HG03045 (cell line): ENCODE measurements at regions not wholly inside any gene's neighbourhood (a gene's known extent, or its start where the extent isn't known, plus 50 kb on each side); places are given as distances from the start of the nearest gene placed in this dataset.
A peak's percentile ranks its signal among the peaks of the same experiment; 100 is the strongest.
"Not testable (repeated sequence)": the region's sequence is repeated elsewhere in the genome, so short reads cannot be mapped to it uniquely, and the experiment has no call there.

Source experiments
- ATAC-seq: cut with Tn5 transposase; IDR thresholded peaks from one replicate; pipeline ENCODE4 v1.9.1; 2021; ENCODE audit warnings: mild to moderate bottlenecking, moderate library complexity; ENCODE audit not compliant: unreplicated experiment

- no peak for ATAC-seq
These were observed 196.4 kb upstream of the ZNF32 start for GRCh38 chr10:43845121-43845520.

DNA sequence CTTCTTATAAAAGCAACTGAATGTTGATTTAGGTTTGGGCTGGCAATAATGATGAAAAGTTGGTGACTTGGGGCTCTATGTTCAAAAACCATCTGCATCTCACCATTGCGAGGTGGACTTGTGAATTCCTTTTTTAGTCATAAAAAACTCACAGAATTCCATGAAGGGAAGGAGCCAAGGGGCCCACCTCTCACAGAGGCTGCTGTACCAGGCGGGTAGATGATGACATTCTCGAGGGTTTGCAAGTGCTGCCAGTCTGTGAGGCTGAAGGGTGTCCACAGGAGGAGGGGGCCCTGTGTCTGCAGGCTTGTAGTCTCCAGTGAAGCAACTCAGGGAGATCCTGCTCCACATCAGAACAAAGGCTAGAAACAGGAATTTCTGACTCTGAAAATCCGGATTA, 195.5 kb upstream of the ZNF32 start:
- no peak for ATAC-seq

- ATAC-seq = no peak
These were observed 194.8 kb upstream of the ZNF32 start for GRCh38 chr10:43843321-43844101.

GRCh38 chr10:43842496-43842895, 193.8 kb upstream of the ZNF32 start:
- no peak for ATAC-seq

- ATAC-seq = no peak
These were observed 193.4 kb upstream of the ZNF32 start for GRCh38 chr10:43842072-43842471.

DNA sequence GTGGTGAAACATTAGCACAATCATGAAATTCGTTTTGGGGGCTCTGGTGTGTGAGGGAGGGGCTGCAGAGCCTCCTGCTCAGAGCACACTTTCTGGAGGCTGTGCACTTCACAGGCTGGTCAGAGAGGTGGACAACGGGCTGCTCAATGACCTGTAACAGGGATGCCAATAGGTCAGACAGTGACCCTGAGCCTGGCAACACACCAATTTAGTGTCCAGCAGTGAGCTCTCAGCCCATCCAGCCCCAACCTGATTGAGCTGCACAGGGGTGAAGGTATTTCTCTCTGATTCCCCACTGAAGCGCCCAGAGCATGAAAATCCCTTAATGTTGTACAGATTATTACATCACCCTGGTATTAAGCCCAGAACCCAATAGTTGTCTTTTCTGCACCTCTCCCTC, 191.3 kb upstream of the ZNF32 start:
- no peak for ATAC-seq

DNA sequence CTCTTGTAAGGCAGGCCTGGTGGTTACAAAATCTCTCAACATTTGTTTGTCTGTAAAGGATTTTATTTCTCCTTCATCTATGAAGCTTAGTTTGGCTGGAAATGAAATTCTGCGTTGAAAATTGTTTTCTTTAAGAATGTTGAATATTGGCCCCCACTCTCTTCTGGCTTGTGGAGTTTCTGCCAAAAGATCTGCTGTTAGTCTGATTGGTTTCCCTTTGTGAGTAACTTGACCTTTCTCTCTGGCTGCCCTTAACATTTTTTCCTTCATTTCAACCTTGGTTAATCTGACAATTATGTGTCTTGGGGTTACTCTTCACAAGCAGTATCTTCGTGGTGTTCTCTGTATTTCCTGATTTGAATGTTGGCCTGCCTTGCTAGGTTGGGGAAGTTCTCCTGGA, 186.1 kb upstream of the ZNF32 start:
- ATAC-seq = not testable (repeated sequence)

DNA sequence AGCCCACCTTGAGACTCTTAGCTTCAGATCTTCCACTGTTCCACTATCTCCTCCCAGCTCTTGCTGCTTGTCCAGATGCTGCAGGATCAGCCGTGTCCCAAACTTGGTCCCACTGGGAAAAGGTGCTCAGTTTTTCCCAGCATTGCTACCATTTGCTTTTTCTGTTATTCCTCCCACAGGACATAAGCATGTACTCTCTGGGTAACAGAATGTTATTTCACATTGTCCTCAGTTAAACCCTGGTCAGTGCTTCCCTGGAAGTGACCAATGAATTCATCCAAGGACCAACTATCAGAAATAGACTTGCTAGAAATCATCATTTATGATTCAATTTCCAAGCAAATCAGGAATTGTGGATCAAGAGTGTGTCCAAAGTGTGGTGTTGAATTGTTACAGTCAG, 179.2 kb upstream of the ZNF32 start:
- ATAC-seq = no peak

GRCh38 chr10:43825984-43826383, 177.3 kb upstream of the ZNF32 start:
- no peak for ATAC-seq

- no peak for ATAC-seq
These were observed 176.7 kb upstream of the ZNF32 start for GRCh38 chr10:43825421-43825820.

DNA sequence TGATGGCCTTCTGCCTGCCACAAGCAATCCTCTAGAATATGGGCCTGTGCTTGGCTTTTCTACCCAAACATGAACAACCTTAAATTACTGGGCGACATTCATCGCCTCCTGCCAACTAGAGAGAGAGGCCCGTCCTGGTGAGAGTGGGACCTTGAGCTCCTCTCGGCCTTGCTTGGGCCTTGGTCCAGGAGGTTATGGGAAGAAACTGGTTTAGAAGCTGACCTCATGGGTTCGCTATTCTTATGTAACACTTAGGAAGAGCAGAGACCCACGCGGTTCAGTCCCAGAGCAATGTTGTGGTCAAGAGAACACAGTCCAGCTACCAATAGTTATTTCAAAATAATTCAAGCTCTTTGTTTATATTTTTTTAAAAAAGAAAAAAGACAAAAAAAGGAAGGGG, 176.3 kb upstream of the ZNF32 start:
- no peak for ATAC-seq

DNA sequence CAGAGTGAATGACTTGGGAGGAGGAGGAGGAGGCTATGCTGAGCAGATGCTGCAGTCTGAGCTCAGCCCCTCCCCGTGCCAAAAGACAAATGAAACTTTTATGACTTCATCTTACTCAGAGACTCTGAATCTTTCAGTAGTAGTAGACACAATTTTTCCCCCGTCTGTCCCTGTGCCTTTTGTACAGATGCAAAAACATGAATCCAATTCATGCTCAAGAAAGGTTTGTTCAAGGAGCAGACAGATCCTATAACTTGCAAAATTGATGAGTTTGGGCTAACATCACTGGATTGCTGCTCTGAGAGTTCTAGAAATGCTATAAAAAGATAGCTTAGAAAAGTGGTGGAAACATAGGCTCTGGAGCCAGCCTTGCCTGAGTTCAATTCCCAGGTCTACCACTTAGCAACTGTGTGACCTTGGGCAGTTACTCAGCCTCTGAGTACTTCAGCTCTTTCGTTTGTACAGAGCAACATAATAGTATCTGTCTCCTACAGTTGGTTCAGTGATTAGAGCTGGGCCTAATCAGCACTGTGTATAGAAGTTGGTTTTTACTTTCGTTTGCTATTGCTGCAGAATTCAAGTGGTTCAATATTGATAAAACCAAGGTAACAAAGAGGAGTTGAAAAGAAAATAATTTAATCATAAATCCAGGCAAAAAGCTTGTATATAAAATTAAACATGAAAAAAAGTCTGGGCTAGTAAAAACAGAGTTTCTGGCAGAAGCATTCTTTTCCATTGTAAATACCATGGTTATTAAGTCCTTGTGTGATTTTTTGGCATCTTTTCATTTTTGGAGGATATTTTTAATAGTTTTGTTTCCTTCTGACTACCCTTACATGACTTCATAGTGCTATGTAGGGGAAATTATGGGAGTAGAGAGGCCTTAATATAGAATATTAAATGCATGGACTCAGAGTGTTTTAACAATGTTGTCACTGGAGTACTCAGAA, 174.2 kb upstream of the ZNF32 start:
- ATAC-seq = no peak

GRCh38 chr10:43821103-43821502, 172.4 kb upstream of the ZNF32 start:
- ATAC-seq = no peak

GRCh38 chr10:43820663-43821062, 172.0 kb upstream of the ZNF32 start:
- ATAC-seq = no peak

- ATAC-seq = no peak
These were observed 171.0 kb upstream of the ZNF32 start for GRCh38 chr10:43819464-43820230.

GRCh38 chr10:43818687-43819086, 170.0 kb upstream of the ZNF32 start:
- no peak for ATAC-seq

GRCh38 chr10:43817368-43817767, 168.7 kb upstream of the ZNF32 start:
- no peak for ATAC-seq

DNA sequence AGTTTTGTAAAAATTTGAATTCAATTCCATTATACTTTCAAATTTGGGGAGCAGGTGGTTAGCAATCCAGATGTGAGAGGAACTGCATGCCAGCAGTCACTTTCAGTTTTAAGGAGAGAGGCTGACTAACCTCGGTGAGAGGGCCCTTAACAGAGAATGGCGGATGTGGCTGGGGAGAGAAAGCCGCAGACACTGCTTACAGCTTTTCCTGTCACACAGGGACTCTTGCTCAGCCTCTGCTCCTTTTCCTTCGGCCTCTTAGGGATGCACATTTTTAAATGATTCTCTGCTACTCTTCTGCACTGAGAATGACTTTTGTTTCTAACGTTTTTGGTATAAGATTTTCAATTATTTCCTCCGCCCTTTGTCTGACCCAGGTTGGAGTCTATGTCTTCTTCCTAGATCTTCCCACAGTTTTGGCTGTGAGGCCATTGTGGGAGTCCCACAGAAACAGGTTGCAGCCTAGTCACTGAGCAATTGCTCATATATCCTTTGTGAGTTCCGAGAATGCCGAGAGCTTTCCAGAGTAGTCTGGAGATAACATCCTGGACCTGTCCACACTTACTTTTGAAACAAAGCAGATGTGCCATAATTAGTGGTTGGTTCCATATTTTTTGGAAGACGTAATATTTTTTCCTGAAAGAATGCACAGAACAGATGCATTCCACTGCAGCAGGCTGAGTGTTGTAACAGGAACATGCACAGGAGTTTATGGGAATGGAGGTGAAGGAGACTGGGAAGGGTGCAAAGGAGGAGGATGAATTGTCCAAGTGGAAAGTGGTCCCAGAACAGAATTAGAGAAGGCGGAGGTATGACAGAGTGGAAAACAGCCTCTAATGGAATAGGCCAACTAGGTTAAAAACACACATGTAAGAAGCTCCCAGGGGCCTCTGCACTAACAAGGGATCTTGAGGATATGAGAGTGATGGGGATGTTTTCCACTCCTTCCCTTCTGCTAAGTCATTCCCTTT, 168.0 kb upstream of the ZNF32 start:
- ATAC-seq = peak; percentile 96

DNA sequence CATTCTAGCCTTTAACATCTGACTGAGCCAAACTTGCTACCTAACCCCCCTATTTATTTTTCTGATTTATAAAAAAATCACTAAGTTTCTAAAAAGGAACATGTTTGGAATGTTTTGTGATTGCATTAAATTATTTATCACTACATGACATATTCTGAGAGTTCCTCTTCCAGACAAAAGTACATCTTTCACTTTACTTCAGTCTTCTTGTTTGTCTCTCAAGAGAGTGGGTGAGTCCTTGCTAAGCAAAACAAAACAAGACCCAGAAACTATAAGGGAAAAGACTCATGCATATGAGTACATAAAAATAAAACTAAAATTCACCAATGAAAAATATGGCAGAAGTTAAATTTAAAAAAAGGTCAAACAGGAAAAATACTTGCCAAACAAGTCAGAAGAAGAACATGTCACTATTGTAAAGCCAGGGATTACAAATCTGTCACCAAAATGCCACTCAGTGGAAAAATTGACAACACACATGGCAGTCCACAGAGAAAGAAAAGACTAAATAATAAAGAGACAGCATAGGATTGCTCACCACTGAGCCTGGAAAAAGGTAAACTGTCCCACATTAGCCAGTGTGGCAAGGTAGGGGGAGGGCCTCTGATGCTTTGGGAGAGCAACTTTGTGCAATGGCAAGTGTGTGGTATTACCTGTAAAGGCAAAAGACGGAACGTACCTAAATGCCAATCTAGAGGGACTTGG, 166.7 kb upstream of the ZNF32 start:
- ATAC-seq = no peak
